ENCODE measurements at regions not wholly inside any gene's neighbourhood (a gene's known extent, or its start where the extent isn't known, plus 50 kb on each side); places are given as distances from the start of the nearest gene placed in this dataset.

- TF ChIP-seq ZFP3 (CRISPR knock-in tag; IDR thresholded peaks at IDR 0.05) (no peak), CSDC2 (CRISPR knock-in tag; IDR thresholded peaks at IDR 0.05) (no peak), GLIS3 (CRISPR knock-in tag; IDR thresholded peaks at IDR 0.05) (no peak), ESRRG (CRISPR knock-in tag; IDR thresholded peaks at IDR 0.05) (no peak), OSR1 (CRISPR knock-in tag; IDR thresholded peaks at IDR 0.05) (no peak), ZNF8 (CRISPR knock-in tag; IDR thresholded peaks at IDR 0.05) (no peak), TOX (CRISPR knock-in tag; IDR thresholded peaks at IDR 0.05; ENCODE audit: borderline replicate concordance) (no peak), ZFP30 (CRISPR knock-in tag; IDR thresholded peaks at IDR 0.05) (no peak)
- TF ChIP-seq, protein P1, sequence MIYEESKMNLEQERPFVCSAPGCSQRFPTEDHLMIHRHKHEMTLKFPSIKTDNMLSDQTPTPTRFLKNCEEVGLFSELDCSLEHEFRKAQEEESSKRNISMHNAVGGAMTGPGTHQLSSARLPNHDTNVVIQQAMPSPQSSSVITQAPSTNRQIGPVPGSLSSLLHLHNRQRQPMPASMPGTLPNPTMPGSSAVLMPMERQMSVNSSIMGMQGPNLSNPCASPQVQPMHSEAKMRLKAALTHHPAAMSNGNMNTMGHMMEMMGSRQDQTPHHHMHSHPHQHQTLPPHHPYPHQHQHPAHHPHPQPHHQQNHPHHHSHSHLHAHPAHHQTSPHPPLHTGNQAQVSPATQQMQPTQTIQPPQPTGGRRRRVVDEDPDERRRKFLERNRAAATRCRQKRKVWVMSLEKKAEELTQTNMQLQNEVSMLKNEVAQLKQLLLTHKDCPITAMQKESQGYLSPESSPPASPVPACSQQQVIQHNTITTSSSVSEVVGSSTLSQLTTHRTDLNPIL (CRISPR knock-in tag; IDR thresholded peaks at IDR 0.05; ENCODE audit: low read depth) = no peak
Observed at GRCh38 chr1:94675373-94675772, 133.8 kb upstream of the F3 start.
